Fibroblast of mammary gland (primary cell): ENCODE measurements at regions not wholly inside any gene's neighbourhood (a gene's known extent, or its start where the extent isn't known, plus 50 kb on each side); places are given as distances from the start of the nearest gene placed in this dataset.

Experiments used
- DNase-seq: peaks from one replicate; pipeline ENCODE4 v3.0.0-alpha.2; 2010; ENCODE audit warnings: low read depth
- H3K4me3 ChIP-seq: 2 replicates; pipeline ENCODE4 v1.5.1; 2011; ENCODE audit warnings: low read depth, mild to moderate bottlenecking, low read length, moderate library complexity; ENCODE audit not compliant: control insufficient read depth
- TF ChIP-seq, protein P1 (sequence below): conservative IDR thresholded peaks from 2 replicates; pipeline ENCODE4 v1.5.1; 2011; ENCODE audit warnings: low read depth, low read length, inconsistent platforms; ENCODE audit not compliant: control insufficient read depth, insufficient read depth

GRCh38 chr9:107229241-107229741, 53.8 kb upstream of the RAD23B start:
- TF ChIP-seq, protein P1, sequence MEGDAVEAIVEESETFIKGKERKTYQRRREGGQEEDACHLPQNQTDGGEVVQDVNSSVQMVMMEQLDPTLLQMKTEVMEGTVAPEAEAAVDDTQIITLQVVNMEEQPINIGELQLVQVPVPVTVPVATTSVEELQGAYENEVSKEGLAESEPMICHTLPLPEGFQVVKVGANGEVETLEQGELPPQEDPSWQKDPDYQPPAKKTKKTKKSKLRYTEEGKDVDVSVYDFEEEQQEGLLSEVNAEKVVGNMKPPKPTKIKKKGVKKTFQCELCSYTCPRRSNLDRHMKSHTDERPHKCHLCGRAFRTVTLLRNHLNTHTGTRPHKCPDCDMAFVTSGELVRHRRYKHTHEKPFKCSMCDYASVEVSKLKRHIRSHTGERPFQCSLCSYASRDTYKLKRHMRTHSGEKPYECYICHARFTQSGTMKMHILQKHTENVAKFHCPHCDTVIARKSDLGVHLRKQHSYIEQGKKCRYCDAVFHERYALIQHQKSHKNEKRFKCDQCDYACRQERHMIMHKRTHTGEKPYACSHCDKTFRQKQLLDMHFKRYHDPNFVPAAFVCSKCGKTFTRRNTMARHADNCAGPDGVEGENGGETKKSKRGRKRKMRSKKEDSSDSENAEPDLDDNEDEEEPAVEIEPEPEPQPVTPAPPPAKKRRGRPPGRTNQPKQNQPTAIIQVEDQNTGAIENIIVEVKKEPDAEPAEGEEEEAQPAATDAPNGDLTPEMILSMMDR = no peak
- no peak overlapping the region for H3K4me3 ChIP-seq
- no peak for DNase-seq
